Smooth muscle cell (in vitro differentiated cells): ENCODE measurements at regions not wholly inside any gene's neighbourhood (a gene's known extent, or its start where the extent isn't known, plus 50 kb on each side); places are given as distances from the start of the nearest gene placed in this dataset.

Experiments used
- DNase-seq: peaks from one replicate; lab custom pipeline; 2025; ENCODE audit not compliant: unreplicated experiment; lab: John Stamatoyannopoulos, UW
- H2AFZ ChIP-seq: fragments of 200-600 bp; sonication (generic); 2 replicates; pipeline ENCODE4 v1.6.0; 2016; ENCODE audit warnings: antibody characterized with exemption, low read depth, mild to moderate bottlenecking
- H3F3A ChIP-seq: fragments of 200-600 bp; sonication (generic); 2 replicates; pipeline ENCODE4 v1.6.0; 2017; ENCODE audit warnings: antibody characterized with exemption, low read depth
- H3K27ac ChIP-seq: fragments of 200-600 bp; sonication (generic); 2 replicates; pipeline ENCODE4 v1.5.1; 2016; ENCODE audit warnings: low read depth, mild to moderate bottlenecking
- H3K27me3 ChIP-seq: fragments of 200-600 bp; sonication (generic); 2 replicates; pipeline ENCODE4 v1.6.1; 2016; ENCODE audit warnings: low read depth, mild to moderate bottlenecking
- H3K36me3 ChIP-seq: fragments of 200-600 bp; sonication (generic); 2 replicates; pipeline ENCODE4 v1.5.1; 2016; ENCODE audit warnings: low read depth
- H3K4me1 ChIP-seq: fragments of 200-600 bp; sonication (generic); 2 replicates; pipeline ENCODE4 v1.5.1; 2016; ENCODE audit warnings: low read depth
- H3K4me2 ChIP-seq: fragments of 200-600 bp; sonication (generic); 2 replicates; pipeline ENCODE4 v1.6.0; 2016; ENCODE audit warnings: mild to moderate bottlenecking
- H3K4me3 ChIP-seq: fragments of 200-600 bp; sonication (generic); 2 replicates; pipeline ENCODE4 v1.5.1; 2016; ENCODE audit warnings: mild to moderate bottlenecking
- H3K79me2 ChIP-seq: fragments of 200-600 bp; sonication (generic); 2 replicates; pipeline ENCODE4 v1.6.0; 2016; ENCODE audit warnings: low read depth, mild to moderate bottlenecking
- H3K9ac ChIP-seq: fragments of 200-600 bp; sonication (generic); 2 replicates; pipeline ENCODE4 v1.6.0; 2016; ENCODE audit warnings: low read depth
- H3K9me3 ChIP-seq: fragments of 200-600 bp; sonication (generic); replicated peaks from 2 replicates; pipeline ENCODE4 v1.5.1; 2016; ENCODE audit warnings: low read depth
- H4K20me1 ChIP-seq: fragments of 200-600 bp; sonication (generic); 2 replicates; pipeline ENCODE4 v1.6.0; 2016; ENCODE audit warnings: low read depth
- CTCF ChIP-seq: fragments of 200-600 bp; sonication (generic); IDR thresholded peaks from 2 replicates; pipeline ENCODE4 v1.5.1; 2017; ENCODE audit warnings: borderline replicate concordance, mild to moderate bottlenecking, antibody characterized with exemption; ENCODE audit not compliant: insufficient read depth, poor library complexity, severe bottlenecking
- WGBS: methylation state at CpG from one replicate; pipeline ENCODE4 v1.1.7; 2016; ENCODE audit warnings: low lambda C conversion rate; 5-methylcytosine and 5-hydroxymethylcytosine counted together

- H4K20me1 ChIP-seq = no peaks in the 10 kb centered on the region
- H3K4me2 ChIP-seq = peak overlapping the region; percentile 10
- no peak overlapping the region for H3K4me3 ChIP-seq
- no peaks in the 10 kb centered on the region for H3K27me3 ChIP-seq
- WGBS = 50% methylated on average over 3 of the region's 3 CpGs
- H3K4me1 ChIP-seq = no peaks in the 10 kb centered on the region
- H2AFZ ChIP-seq = no peak overlapping the region
- H3K9me3 ChIP-seq = no peaks in the 10 kb centered on the region
- no peaks in the 10 kb centered on the region for H3K79me2 ChIP-seq
- H3K36me3 ChIP-seq = no peaks in the 10 kb centered on the region
- no peak for DNase-seq
- no peak for TF ChIP-seq CTCF
- H3F3A ChIP-seq = no peaks in the 10 kb centered on the region
- no peak overlapping the region for H3K9ac ChIP-seq
- H3K27ac ChIP-seq = no peak overlapping the region
These were observed 154.8 kb downstream of the DNAJB9 start for GRCh38 chr7:108724251-108725100.

- Histone ChIP-seq H3K79me2 (no peaks in the 10 kb centered on the region), H3K27me3 (no peaks in the 10 kb centered on the region), H3K4me2 (no peak overlapping the region), H3K9ac (no peak overlapping the region), H3K9me3 (no peaks in the 10 kb centered on the region), H3F3A (no peaks in the 10 kb centered on the region), H3K27ac (no peak overlapping the region), H2AFZ (no peak overlapping the region), H3K36me3 (no peaks in the 10 kb centered on the region), H3K4me1 (no peaks in the 10 kb centered on the region), H4K20me1 (no peaks in the 10 kb centered on the region), H3K4me3 (no peak overlapping the region)
- TF ChIP-seq CTCF = no peak
- DNase-seq = no peak
These were observed 166.1 kb downstream of the DNAJB9 start for GRCh38 chr7:108735814-108736213.

- Histone ChIP-seq H3K4me3 (no peak overlapping the region), H3K27ac (no peak overlapping the region), H3K9ac (no peak overlapping the region), H2AFZ (no peak overlapping the region), H3K4me1 (no peaks in the 10 kb centered on the region), H4K20me1 (no peaks in the 10 kb centered on the region), H3K9me3 (no peaks in the 10 kb centered on the region), H3F3A (no peaks in the 10 kb centered on the region), H3K27me3 (no peaks in the 10 kb centered on the region), H3K79me2 (no peaks in the 10 kb centered on the region), H3K4me2 (no peak overlapping the region), H3K36me3 (no peaks in the 10 kb centered on the region)
- 96% methylated on average over 2 of the region's 2 CpGs for WGBS
- no peak for DNase-seq
- TF ChIP-seq CTCF = no peak
These were observed 166.7 kb downstream of the DNAJB9 start for GRCh38 chr7:108736221-108736891.
